ENCODE measurements at regions not wholly inside any gene's neighbourhood (a gene's known extent, or its start where the extent isn't known, plus 50 kb on each side); places are given as distances from the start of the nearest gene placed in this dataset.

GRCh38 chrX:78545233-78545632 lies 113.9 kb downstream of the RTL3 start:
- TF ChIP-seq CTCF (IDR thresholded peaks at IDR 0.05; ENCODE audit: insufficient read depth, low read length) (no peak), POLR2AphosphoS5 (IDR thresholded peaks at IDR 0.05; ENCODE audit: low read depth) (no peak)
